HG03095 (cell line): ENCODE measurements at regions not wholly inside any gene's neighbourhood (a gene's known extent, or its start where the extent isn't known, plus 50 kb on each side); places are given as distances from the start of the nearest gene placed in this dataset.
A peak's percentile ranks its signal among the peaks of the same experiment; 100 is the strongest.
"Not testable (repeated sequence)": the region's sequence is repeated elsewhere in the genome, so short reads cannot be mapped to it uniquely, and the experiment has no call there.

Experiments used
- ATAC-seq: cut with Tn5 transposase; IDR thresholded peaks from one replicate; pipeline ENCODE4 v1.9.1; 2021; ENCODE audit warnings: moderate library complexity; ENCODE audit not compliant: unreplicated experiment

GRCh38 chr21:24423546-24423945 is 1183.7 kb downstream of the MRPL39 start:
- no peak for ATAC-seq

DNA sequence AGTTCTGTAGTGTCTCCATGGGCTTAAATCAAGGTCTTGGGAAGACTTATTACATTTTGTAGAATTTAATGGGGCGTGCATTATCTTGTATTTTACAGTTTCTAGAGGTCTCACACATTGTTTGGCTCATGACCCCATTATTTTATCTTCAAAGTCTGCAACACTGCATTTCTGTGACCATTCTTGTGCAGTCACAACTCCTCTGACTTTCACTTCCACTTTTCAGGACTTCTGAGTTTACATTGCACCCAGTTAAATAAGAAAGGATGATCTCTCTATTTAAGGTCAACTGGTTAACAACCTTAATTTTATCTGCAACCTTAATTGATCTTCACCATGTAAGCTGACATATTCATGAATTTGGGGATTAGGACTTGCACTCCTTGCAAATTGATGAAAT is 1186.6 kb downstream of the MRPL39 start:
- peak; percentile 73 for ATAC-seq

- ATAC-seq, result not testable (repeated sequence)
Observed at GRCh38 chr21:24419641-24420040, 1187.6 kb downstream of the MRPL39 start.

DNA sequence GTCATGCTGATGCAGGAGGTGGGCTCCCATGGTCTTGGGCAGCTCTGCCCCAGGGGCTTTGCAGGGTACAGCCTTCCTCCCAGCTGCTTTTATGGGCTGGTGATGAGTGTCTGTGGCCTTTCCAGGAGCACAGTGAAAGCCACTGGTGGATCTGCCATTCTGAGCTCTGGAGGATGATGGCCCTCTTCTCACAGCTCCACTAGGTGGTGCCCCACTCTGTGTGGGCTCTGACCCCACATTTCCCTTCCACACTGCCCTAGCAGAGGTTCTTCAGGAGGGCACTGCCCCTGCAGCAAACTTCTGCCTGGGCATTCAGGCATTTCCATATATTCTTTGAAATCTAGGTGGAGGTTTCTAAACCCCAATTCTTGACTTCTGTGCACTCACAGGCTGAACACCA is 1188.6 kb downstream of the MRPL39 start:
- ATAC-seq, result no peak

DNA sequence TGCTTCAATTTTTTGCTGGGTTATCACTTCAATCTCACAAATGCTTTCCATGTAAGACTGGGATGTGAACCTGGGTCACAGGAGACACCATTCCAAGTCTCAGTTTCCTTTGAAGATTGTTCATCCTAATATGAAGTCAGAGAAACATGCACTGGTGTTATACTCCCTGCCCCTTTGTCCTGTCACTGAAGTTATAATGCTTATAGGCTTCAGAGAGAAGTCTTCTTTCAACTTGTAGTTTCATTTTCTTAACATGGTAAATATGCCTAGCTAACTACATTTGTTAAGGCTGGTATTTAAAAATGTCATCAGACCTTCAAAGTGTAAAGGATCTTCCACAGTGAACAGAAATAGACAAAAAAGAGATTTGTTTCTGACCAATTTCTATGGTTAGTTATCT is 1195.9 kb downstream of the MRPL39 start:
- ATAC-seq, result no peak

GRCh38 chr21:24403221-24403620 is 1204.1 kb downstream of the MRPL39 start:
- no peak for ATAC-seq

DNA sequence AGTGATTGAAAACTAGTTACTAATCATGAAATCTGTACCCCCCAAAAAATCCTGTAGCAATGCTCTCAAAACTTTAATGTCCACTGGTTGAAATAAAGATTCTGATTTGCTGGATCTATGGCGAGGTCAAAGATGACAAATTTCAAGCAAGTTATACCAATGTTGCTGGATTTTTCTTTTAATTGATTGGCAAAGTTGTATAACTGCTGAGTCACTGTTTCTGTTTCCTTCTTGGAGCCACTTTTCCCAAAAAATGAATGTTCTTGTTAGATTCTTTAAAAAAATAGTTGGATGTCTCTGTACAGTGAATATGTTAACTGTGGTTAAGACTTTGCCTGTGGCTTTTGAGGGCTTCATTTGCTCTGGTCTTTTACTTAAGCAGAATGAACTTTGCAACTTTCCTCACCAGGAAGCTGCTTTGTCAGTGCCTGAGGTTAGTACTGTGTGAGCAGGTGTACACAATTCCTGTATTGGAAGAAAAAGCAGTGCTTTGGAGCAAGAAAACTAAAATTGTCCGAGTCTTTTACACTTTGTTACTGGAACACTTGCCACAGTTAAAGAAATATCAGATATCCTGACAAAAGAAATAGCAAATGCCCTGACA is 1211.9 kb downstream of the MRPL39 start:
- no peak for ATAC-seq

DNA sequence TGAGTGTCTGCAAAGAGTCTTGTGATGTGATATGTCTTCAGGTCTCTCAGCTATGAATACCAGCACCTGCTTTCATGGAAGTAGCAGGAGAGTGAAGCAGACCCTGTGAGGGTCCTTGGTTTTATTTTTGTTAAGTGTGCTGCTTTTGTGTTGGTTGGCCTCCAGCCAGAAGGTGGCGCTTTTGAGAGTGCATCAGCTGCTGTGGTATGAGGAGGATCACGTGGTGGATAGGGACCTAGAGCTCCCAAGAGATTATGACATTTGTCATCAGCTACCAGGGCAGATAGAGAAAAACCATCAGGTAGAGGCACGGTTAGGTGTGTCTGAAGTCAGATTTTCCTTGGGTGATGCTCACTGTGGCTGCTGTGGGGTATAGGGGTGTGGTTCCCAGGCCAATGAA is 1232.1 kb downstream of the MRPL39 start:
- ATAC-seq, result no peak

DNA sequence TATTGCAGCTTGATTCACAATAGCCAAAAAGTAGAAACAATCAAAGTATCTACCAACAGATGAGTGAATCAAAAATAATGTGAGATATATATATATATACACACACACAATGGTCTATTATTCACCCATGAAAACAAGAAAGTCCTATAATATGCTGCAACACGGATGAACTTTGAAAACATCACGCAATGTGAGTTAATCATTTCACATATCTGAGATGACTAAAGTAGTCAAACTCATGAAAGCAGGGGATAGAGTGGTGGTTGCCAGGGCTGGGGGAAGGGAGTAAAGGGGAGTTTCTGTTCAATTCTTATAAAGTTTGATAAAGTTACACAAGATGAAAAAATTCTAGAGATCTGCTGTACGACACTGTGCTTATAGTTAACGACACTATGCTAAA is 1234.8 kb downstream of the MRPL39 start:
- ATAC-seq, result no peak

DNA sequence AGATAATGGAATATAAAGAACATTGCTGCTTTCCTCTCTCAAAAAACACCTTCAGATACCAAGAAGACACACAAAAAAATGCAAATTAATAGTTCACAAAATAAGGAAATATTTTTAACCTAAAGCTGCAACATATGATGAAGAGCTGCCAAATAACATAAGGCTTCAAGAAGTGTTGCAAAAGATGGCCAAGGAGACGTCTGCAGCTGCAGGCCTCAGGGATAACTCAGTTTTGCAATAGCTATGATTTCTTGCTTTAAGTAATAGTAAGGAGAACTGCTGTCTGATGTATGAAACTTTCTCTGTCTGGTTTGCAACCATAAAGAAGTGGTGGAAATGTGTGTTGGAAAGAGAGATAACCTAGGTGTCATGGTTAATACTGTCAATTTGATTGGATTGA is 1237.5 kb downstream of the MRPL39 start:
- ATAC-seq, result no peak

DNA sequence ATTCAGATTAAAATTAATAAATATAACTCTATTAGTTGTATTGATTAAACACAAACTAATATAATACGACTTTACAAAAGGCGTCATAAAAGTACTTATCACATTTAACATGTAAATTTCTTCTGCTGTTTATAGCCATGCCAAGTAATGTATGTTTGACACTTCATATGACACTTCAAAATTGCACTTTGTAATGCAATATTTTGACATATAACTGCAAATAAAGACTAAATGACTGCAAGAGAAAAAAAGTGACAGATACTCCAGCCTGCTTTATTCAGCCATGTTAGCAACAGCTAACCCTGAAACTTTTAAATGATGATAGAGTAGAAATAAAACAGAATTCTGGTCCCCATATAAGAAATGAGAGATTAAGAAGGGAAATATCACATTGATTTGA is 1238.0 kb downstream of the MRPL39 start:
- ATAC-seq, result no peak

DNA sequence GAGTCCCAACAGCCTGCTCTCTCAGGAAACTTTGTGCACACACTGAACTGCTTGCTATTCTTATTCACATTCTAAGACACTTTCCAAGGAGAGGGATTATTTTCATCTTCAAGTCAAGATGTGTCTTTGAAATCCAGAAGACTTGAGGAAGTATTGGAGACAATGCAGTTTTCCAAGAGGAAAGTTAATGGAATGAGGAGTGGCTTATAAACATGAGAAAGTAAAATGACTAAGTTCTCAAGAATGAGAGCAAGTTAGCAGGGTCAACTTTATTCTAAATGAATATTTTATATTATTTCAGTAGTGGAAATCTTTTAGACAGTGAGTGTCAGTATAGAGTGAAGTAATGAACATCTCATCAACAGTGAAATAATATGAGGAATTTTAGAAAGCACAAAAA is 1239.3 kb downstream of the MRPL39 start:
- ATAC-seq, result no peak

- no peak for ATAC-seq
Observed at GRCh38 chr21:24353492-24353891, 1253.8 kb downstream of the MRPL39 start.

DNA sequence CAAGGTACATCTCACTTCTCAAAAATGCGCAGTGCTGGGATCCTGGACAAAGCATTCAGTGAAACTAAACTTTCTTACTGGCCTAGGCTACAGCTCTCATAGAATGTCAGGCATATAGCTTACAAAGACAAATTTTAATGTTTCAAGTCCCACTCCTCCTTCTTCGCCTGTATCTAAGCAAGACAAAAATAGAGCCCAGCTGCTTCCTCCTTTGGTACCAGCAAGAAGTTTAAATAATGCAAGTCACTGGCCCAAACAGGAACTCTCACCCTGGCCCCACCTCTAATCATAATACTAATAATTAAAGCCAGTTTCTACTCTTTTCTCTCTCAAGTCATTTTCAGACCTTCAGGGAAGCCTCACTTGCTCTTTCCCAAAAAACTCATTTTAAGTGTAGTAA is 1267.9 kb downstream of the MRPL39 start:
- no peak for ATAC-seq

DNA sequence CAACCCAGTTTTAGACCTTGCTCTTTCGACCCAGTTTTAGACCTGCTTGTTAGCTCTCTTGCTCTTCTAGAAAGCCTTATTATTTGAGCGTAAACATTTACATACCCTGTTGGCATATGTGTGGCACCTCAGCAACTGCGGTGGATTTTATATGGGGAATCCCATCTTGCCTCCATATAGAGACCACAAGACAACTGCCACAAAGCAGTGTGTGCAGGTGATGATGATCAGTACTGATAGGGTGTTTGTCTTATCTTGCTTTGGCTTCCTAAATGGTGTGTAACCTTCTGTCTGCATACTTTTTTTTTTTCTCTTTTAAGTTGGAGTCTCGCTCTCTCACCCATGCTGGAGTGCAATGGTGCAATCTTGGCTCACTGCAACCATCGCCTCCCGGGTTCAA is 1270.8 kb downstream of the MRPL39 start:
- ATAC-seq, result no peak

- no peak for ATAC-seq
Observed at GRCh38 chr21:24323536-24323935, 1283.7 kb downstream of the MRPL39 start.

- ATAC-seq, result no peak
Observed at GRCh38 chr21:24316277-24316922, 1290.9 kb downstream of the MRPL39 start.

GRCh38 chr21:24310788-24311187 is 1296.5 kb downstream of the MRPL39 start:
- no peak for ATAC-seq

DNA sequence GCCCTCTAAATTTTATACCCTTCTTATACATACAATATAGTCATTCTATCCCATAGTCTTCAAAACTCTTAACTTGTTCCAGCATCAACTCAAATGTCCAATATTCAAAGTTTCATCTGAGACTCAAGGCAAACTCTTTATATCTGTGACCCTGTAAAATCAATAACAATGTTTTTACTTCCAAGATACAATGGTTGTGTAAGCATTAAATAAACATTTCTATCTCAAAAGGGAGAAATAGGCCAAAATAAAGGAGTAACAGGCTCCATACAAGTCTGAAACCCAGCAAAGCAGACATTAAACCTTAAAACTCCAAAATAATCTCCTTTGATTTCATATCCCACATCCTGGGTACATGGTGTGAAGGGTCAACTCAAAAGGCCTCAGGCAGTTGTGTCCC is 1299.1 kb downstream of the MRPL39 start:
- ATAC-seq, result no peak

DNA sequence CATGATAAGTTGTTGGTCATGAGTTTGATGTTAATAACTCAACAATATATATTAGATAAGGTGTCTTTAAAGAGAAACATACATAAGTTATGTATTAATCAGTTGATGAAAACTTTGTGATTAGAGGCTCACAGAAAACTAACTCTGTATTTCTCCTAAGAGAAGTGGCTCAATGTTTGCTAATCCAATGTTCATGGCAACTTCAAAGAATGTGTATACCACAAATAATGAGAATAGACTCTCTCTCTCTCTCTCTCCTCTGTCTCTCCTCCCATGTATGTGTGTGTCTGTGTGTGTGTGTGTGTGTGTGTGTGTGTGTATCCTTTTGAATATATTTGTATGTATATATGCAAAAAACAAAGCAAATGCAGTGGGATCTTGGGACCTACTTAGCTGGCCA is 1304.9 kb downstream of the MRPL39 start:
- ATAC-seq, result no peak

- ATAC-seq, result no peak
Observed at GRCh38 chr21:24298040-24298439, 1309.2 kb downstream of the MRPL39 start.

- no peak for ATAC-seq
Observed at GRCh38 chr21:24294171-24294570, 1313.1 kb downstream of the MRPL39 start.
